HG03354 (cell line): ENCODE measurements at regions not wholly inside any gene's neighbourhood (a gene's known extent, or its start where the extent isn't known, plus 50 kb on each side); places are given as distances from the start of the nearest gene placed in this dataset.
"Not testable (repeated sequence)": the region's sequence is repeated elsewhere in the genome, so short reads cannot be mapped to it uniquely, and the experiment has no call there.

Source experiments
- ATAC-seq: cut with Tn5 transposase; IDR thresholded peaks from one replicate; pipeline ENCODE4 v1.9.1; 2021; ENCODE audit warnings: mild to moderate bottlenecking; ENCODE audit not compliant: unreplicated experiment, poor library complexity, severe bottlenecking

- ATAC-seq: no peak
These were observed 85.3 kb upstream of the DLX6 start for GRCh38 chr7:96920064-96920463.

GRCh38 chr7:96920713-96921112 lies 84.6 kb upstream of the DLX6 start:
- ATAC-seq: no peak

GRCh38 chr7:96921231-96921630 lies 84.1 kb upstream of the DLX6 start:
- ATAC-seq: no peak

GRCh38 chr7:96921771-96922170 lies 83.6 kb upstream of the DLX6 start:
- no peak for ATAC-seq

- not testable (repeated sequence) for ATAC-seq
These were observed 82.0 kb upstream of the DLX6 start for GRCh38 chr7:96923345-96923744.

- ATAC-seq: no peak
These were observed 78.2 kb upstream of the DLX6 start for GRCh38 chr7:96927131-96927530.

- ATAC-seq: no peak
These were observed 76.4 kb upstream of the DLX6 start for GRCh38 chr7:96928965-96929364.

GRCh38 chr7:96931891-96932290 lies 73.5 kb upstream of the DLX6 start:
- no peak for ATAC-seq

GRCh38 chr7:96933067-96933645 lies 72.2 kb upstream of the DLX6 start:
- no peak for ATAC-seq

GRCh38 chr7:96936621-96937020 lies 68.7 kb upstream of the DLX6 start:
- no peak for ATAC-seq

GRCh38 chr7:96942112-96942511 lies 63.2 kb upstream of the DLX6 start:
- no peak for ATAC-seq

- no peak for ATAC-seq
These were observed 55.6 kb upstream of the DLX6 start for GRCh38 chr7:96949766-96950165.

- ATAC-seq: no peak
These were observed 52.4 kb upstream of the DLX6 start for GRCh38 chr7:96952974-96953391.

GRCh38 chr7:96953676-96954513 lies 51.5 kb upstream of the DLX6 start:
- ATAC-seq: no peak
